C4-2B (cell line): ENCODE measurements at regions not wholly inside any gene's neighbourhood (a gene's known extent, or its start where the extent isn't known, plus 50 kb on each side); places are given as distances from the start of the nearest gene placed in this dataset.

Source experiments
- H3K27ac ChIP-seq: fragments of 450-650 bp; 2 replicates; pipeline ENCODE4 v1.5.1; 2017
- ZFX ChIP-seq: fragments of 450-650 bp; IDR thresholded peaks from 2 replicates; pipeline ENCODE4 v1.6.1; 2017
- TF ChIP-seq, protein P1 (sequence below): fragments of 450-650 bp; conservative IDR thresholded peaks from 2 replicates; pipeline ENCODE4 v1.5.1; 2017; ENCODE audit warnings: mild to moderate bottlenecking

DNA sequence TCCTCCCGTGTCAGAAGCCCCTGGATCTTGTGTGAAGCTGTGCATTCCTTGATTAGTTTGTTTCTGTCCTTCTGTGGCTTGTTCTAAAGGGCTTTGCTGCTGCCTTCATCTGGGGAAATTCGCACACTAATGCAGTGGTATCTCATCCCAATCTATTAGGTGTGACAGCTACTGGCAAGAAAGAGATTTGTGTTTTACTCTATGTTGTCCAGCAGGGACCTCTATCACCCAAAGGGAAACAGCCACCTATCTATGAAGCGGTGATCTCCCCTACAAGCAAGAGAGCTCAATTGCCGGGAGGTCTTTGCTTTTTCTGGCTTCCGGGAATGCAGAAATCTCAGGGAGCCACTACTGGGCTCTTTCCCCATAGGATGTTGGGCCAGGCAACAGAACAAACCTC lies 151.8 kb downstream of the NRN1 start:
- TF ChIP-seq, protein P1, sequence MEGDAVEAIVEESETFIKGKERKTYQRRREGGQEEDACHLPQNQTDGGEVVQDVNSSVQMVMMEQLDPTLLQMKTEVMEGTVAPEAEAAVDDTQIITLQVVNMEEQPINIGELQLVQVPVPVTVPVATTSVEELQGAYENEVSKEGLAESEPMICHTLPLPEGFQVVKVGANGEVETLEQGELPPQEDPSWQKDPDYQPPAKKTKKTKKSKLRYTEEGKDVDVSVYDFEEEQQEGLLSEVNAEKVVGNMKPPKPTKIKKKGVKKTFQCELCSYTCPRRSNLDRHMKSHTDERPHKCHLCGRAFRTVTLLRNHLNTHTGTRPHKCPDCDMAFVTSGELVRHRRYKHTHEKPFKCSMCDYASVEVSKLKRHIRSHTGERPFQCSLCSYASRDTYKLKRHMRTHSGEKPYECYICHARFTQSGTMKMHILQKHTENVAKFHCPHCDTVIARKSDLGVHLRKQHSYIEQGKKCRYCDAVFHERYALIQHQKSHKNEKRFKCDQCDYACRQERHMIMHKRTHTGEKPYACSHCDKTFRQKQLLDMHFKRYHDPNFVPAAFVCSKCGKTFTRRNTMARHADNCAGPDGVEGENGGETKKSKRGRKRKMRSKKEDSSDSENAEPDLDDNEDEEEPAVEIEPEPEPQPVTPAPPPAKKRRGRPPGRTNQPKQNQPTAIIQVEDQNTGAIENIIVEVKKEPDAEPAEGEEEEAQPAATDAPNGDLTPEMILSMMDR, result no peak
- no peak for TF ChIP-seq ZFX
- no peak overlapping the region for H3K27ac ChIP-seq

- TF ChIP-seq ZFX, result no peak
- TF ChIP-seq, protein P1, result no peak
- no peak overlapping the region for H3K27ac ChIP-seq
These were observed 155.4 kb downstream of the NRN1 start for GRCh38 chr6:5851261-5851757.

GRCh38 chr6:5850848-5851255 lies 155.9 kb downstream of the NRN1 start:
- no peak overlapping the region for H3K27ac ChIP-seq
- no peak for TF ChIP-seq ZFX
- TF ChIP-seq, protein P1, result no peak

- TF ChIP-seq, protein P1, result no peak
- no peak for TF ChIP-seq ZFX
- H3K27ac ChIP-seq, result no peak overlapping the region
These were observed 159.8 kb downstream of the NRN1 start for GRCh38 chr6:5846889-5847288.

GRCh38 chr6:5846335-5846734 lies 160.4 kb downstream of the NRN1 start:
- TF ChIP-seq ZFX, result no peak
- TF ChIP-seq, protein P1, result no peak
- H3K27ac ChIP-seq, result no peak overlapping the region

GRCh38 chr6:5843078-5843477 lies 163.6 kb downstream of the NRN1 start:
- no peak overlapping the region for H3K27ac ChIP-seq
- no peak for TF ChIP-seq ZFX
- TF ChIP-seq, protein P1, result no peak

DNA sequence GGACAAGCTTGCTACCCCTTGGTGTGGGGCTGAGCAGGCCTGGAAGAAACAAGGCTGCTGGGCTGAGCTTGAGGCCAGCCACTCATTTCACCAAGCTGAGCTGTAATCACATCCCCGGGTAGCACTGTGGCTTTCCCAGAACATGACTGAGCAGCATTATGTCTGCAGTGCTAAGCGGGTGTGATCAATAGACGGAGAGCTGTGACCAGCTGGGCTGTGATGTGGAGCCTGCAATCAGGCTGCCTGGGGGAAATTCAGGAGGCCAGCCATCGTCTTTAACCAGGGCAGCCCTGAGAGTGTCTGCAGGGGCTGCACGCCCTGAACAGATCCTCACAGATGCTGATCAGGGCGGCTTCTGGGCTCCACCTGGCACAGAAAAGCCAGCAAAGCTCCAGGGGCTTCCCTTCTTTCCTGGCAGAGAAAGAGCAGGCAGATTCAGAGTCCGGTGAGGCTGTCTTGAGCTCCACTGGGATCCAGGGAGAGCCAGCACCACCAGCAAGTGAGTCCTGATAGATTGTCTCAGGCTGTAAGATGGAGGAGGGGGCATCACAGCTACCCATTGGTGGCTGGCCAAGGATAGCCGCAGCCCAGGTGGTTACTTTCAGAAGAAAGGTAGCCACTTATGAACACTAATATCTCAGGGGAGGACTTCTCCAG lies 165.9 kb downstream of the NRN1 start:
- no peak overlapping the region for H3K27ac ChIP-seq
- no peak for TF ChIP-seq ZFX
- TF ChIP-seq, protein P1, result no peak
